HG02943 (cell line): ENCODE measurements at regions not wholly inside any gene's neighbourhood (a gene's known extent, or its start where the extent isn't known, plus 50 kb on each side); places are given as distances from the start of the nearest gene placed in this dataset.

Source experiments
- ATAC-seq: cut with Tn5 transposase; IDR thresholded peaks from one replicate; pipeline ENCODE4 v1.9.1; 2021; ENCODE audit warnings: mild to moderate bottlenecking, low read depth, moderate library complexity; ENCODE audit not compliant: unreplicated experiment

- ATAC-seq: no peak
Observed at GRCh38 chr4:102439812-102440211, 61.3 kb upstream of the NFKB1 start.

- no peak for ATAC-seq
Observed at GRCh38 chr4:102440498-102440897, 60.7 kb upstream of the NFKB1 start.

- ATAC-seq: no peak
Observed at GRCh38 chr4:102441978-102442911, 58.9 kb upstream of the NFKB1 start.

- ATAC-seq: no peak
Observed at GRCh38 chr4:102444752-102445151, 56.4 kb upstream of the NFKB1 start.

- no peak for ATAC-seq
Observed at GRCh38 chr4:102445213-102445612, 55.9 kb upstream of the NFKB1 start.

- no peak for ATAC-seq
Observed at GRCh38 chr4:102447413-102447812, 53.7 kb upstream of the NFKB1 start.

- ATAC-seq: peak; percentile 74
Observed at GRCh38 chr4:102449751-102450352, 51.3 kb upstream of the NFKB1 start.

GRCh38 chr4:102451266-102451665 is 49.9 kb upstream of the NFKB1 start:
- ATAC-seq: no peak
